Activated CD4-positive, alpha-beta T cell treated with anti-CD3 and anti-CD28 coated beads, Interleukin-2, amount 50 U/mL, for 24 hours (primary cell): ENCODE measurements at regions not wholly inside any gene's neighbourhood (a gene's known extent, or its start where the extent isn't known, plus 50 kb on each side); places are given as distances from the start of the nearest gene placed in this dataset.
"Not testable (repeated sequence)": the region's sequence is repeated elsewhere in the genome, so short reads cannot be mapped to it uniquely, and the experiment has no call there.

Experiments
- DNase-seq, 2 donors: peaks; one replicate each; pipeline ENCODE4 v3.0.0-alpha.2; 2020; ENCODE audit warnings: low read depth in 1 of 2, low spot score in 1 of 2

DNA sequence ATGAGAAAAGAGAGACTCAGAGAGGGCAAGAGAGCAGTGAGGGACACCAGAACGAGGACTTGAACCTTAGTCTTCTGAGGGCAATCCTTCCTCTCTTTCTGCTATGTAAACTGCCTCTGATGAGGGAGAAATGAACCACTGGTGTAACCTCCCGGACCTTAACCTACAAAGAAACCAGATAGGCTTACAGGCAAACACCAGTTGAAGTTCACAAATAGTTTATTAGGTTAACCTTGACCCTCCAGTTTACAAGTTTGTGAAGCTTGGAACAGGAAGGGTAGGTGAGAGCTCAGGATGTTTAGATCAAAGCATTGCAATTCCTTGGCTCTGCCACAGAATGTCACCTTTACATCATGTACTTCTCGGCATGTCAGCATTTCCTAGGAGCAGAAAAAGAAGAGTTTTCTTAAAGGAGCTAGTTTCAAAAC, 486.4 kb upstream of the SPRED2 start:
- DNase-seq: no peak

DNA sequence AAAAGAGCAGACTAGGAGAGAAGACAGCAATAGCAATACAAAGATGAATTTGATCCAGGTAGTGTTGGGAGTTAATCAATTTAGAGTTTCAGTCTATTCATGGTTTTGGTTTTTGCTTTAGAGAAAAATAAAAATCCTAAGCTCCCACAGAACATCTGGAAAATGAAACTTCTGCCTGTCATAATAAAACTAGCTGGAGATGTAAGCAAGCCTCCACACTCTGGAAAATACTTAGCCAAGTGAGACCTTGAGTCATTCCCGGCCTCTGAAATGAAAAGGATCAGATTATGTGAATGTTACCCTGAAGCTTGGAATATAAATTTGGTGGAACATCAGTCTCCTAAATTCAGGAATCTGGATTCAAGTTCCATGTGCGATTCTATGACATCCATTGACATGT, 485.6 kb upstream of the SPRED2 start:
- no peak for DNase-seq

DNA sequence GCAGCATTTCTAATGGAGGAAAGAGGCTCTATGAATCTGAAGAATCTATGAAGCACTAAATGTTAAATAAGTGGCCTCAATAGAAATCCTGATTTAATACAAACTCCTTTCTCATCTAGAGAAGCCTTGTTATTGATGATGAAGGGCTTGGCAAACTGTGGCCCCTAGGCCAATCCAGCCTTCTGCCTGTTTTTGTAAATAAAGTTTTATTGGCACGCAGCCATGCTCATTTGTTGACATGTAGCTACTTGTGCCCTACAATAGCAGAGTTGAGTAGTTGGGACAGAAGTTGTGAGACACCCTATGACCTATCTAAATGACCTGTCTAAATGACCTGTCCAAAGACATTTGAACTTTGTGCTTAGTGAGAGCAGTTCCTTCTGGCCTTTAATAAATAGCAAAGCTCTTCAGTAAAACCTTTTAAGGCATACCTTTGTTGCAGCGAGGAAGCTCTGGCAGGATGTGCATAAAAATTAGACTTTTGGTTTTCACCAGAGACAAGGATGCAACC, 484.4 kb upstream of the SPRED2 start:
- no peak for DNase-seq

DNA sequence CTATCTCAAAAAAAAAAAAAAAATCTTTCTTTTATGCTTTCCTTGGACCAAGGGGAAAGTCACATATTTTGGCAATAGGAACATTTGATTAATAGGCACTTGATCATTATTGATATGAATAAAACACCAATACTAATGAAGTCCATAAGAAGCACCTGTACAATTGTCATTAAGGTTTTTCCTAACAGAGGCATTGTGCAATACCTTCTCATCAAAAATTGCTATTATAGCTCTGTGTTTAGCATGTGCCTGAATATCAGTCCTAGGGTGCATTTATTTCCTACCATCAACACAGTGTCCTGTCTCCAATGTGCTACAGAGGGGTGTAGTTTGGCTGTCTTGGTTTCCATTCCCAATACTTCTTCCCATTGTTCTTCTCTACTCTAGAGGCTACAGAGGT, 483.8 kb upstream of the SPRED2 start:
- DNase-seq: no peak

DNA sequence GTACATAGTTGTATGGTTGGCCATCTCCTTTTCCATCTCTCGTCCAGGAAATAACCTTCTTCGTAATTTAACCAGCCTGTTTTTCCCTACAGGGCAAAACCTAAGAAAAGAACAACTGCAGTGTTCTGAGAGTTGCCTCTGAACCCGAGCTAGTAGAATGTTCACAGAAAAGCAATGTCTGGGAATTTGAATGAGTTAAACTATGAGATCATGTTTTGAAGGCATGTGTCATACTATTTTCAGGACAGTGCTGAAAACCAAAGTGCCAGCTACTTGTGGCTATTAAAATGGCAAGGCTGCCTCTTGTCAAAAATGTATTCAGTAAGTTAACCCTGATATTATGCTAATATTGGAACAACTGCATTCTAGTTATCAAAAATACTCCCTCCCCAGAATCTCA, 482.9 kb upstream of the SPRED2 start:
- no peak for DNase-seq

DNA sequence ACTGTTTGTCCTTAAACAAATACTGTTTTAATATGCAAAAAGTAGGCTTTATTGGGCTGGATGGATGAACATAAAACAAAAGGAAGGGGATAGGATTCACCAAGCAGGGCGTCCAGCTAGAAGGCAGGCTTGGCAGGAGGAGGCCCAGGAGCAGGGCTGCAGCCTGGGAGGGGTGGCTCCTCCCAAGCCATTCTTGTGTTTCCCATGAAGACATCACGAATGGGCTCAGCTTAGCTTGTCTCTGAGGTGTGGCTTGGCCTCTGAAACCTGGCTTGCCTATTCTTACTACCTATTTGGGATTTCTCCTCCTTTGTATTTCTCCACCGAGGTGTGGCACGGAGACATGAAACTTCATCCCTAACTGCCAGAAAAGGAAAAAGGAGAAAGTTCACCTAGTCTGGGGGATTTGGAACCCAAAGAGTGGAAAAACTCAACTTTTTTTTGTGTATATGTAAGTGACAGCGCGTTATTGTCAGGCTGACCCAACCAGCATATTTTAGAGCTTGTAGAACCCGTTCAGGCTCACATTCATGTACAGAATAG, 481.9 kb upstream of the SPRED2 start:
- DNase-seq: no peak

DNA sequence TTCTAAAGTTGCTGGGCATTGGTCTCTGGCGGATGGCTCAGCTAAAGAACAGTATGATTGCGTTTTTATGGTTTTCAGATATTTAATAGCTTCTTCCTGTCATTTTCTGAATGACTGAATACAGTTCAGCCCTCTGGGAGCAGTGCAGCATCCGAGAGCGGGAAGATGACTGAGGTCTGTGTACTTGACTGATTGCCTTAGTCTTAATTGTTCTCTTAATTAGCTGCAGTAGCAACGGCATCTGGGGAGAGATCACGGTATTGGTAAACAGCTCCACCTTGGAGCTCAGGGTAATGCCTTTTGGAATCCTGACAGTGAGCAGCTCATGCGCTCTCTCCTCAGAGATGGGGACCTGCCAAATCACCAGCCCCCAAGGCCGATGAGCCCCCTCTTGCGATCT, 481.4 kb upstream of the SPRED2 start:
- no peak for DNase-seq

DNA sequence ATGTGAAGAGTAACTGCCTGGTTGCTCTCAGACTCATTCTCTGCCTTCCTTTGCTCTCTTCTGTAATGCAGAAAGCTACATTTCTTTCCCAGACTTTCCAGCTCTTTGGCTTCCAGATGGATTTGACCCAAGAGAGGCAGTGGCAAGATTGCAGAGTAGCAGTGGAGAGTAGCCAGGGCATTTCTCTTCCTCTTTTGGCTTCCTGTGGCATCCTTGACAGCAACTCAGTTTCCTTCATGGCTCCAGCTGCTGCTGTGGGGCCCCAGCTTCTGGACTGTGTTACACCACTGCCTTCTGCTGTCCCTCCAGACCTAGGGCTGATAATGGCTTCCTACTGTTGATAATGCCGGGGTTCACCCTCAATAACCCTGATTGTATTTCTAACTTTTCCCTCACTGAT, 469.4 kb upstream of the SPRED2 start:
- no peak for DNase-seq

DNA sequence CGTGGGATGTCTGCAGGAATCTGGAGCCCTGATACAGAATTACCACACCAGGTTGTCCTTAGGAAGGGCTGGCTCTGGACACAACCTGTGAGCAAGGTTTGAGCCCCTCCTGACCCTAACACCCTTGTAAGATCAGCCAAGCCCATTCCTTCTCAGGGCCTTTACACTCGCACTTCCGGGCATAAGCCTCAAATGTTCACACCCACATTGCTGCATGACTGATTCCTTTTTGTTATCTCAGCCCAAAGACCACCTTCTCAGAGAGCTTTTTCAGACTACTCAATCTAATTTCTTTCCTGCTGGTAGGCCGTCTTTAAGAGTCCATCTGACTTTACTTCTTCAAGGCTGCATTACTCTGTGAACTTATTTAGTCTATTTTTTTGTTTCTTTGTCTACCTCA, 464.0 kb upstream of the SPRED2 start:
- no peak for DNase-seq

DNA sequence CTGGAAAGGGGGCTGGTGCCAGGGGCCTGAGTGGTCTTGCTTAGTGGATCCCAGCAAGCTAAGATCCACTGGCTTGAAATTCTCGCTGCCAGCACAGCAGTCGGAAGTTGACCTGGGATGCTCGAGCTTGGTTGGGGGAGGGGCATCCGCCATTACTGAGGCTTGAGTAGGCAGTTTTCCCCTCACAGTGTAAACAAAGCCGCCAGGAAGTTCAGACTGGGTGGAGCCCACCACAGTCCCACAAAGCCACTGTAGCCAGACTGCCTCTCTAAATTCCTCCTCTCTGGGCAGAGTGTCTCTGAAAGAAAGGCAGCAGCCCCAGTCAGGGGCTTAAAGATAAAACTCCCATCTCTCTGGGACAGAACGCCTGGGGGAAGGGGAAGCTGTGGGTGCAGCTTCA, 457.7 kb upstream of the SPRED2 start:
- not testable (repeated sequence) for DNase-seq

DNA sequence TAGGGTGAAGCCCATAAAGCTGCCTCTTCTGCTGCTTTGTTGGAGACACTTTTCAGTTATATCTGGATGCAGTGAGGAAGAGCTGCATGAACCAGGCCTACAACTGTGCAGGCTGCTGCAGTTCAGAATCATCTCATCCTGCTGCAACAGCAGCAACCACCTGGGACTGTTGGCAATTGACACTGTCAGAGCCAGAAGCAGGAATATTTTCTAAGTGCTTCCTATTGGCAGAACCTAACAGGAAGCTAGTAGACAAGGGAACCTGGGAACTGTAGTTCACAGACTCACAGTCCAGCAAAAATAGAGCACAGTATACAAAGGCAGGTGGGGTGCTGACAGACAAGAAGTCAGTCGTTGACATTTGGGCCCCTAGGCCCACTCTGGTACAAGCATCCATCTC, 452.9 kb upstream of the SPRED2 start:
- no peak for DNase-seq

DNA sequence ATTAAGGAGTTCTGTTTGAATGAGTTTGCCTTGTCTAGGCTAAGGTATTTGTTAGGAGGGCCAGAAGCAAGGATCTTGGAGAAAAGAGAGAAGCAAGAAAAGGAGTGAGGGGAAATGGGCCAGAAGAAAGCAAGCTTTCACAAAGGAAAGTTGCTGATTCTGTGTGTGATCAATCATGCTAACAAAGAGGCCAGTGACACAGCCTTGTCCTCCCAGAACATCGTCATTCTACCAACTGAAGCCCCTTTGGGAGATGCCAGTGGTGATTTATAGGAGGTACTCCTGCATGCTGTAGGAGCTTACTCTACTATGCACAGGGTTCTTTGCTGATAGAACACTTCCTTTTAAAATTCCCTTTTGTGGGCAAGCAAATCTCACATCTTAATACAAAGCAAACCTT, 449.2 kb upstream of the SPRED2 start:
- DNase-seq: no peak

DNA sequence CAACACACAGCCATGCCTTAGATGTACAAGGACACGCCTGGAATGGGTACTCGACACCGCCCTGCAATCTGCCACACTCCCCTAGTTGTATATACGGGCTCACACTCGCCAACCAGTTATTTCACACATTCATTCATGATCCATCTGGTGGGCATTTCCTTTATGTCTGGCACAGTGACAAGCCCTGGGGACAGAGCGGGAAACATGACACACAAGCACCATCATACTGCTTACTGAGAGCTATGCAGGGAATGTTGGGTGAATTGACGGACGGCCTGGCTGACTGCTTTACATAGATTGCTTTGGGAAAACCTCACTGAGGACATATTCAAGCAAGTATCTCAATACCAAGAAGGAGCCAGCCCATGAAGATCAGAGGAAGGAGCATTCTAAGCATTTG, 448.0 kb upstream of the SPRED2 start:
- DNase-seq: no peak

DNA sequence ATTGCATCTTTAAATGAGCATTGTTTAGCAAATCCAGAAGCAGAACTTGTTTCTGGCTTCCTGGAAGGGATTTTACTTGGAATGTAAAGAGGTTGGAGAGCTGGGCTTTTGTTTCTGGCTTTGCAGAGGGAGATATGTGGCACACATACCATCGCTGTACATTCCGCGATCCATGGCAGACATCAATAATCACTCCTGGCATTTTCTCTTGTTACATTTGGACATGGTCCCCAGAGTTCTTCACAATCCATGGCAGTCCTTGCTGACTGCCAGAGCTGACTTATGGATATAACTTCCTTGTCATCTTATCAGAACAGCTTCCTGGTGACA, 445.6 kb upstream of the SPRED2 start:
- DNase-seq: no peak

DNA sequence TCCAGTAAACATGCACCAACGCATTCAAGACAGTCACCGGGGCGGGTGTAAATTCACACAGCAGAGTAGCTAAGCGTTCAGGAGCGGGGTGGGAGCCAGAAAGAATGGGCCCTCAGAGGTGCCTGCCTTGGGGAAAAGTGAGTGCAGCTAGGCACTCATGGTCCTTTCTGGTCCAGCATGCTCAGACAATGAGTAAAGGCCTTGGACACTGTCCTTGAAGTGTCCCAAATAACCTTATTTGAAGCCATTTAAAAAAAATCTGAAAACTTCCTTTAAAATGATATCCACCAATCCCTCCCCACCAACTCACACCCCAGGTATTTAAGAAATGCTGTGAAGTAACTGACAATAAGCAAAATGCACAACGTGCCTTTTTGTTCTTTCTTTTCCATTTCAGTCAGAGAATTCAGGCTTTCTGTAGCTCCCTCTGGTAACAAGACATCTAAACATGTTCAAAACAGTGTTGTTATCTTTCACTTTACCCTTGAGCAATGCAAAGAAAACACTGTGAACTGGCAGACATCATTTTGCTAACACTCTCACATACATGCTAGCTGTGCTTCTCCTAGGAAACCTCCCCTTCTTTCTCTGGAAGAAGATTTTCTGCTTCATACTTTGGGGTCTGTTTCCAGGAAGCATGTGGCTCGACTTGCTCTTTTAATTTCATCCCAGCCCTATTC, 445.1 kb upstream of the SPRED2 start:
- no peak for DNase-seq

DNA sequence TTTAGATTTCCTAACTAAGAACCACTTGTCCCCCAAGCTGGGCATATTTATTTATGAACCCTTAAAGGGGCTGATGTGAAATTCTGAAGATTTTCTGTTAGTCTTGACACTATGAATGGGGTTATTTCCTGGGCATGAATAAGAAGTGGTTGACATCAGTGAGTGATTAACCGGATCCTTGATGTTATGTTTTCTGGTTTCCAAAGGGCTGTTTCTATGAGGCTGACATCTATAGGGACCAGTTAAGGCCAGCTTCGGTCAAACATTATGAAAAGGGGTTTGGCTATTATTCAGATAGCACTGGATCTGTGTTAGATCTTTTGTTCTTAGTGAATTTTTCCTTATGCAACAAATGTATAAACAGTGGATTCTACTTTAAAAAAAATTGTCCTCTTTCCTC, 443.7 kb upstream of the SPRED2 start:
- DNase-seq: no peak

DNA sequence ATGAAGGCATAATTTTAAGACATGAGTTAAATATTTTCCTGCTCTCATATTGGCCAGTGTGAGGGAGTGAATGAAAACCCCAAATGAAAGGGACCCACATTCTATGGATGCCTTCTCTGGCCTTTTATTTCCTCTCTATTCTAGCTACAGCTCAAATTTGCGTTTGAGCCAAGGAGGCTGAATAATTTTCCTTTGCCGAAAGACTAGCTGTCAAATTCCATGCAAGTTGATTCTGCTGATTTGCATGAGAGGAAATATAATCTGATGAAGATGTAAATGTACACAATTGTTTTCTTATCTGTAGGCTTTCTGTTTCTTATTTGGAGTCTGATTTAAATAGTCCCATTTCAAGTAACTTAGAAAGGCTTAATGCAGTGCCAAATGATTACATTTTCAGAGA, 438.4 kb upstream of the SPRED2 start:
- DNase-seq: no peak

DNA sequence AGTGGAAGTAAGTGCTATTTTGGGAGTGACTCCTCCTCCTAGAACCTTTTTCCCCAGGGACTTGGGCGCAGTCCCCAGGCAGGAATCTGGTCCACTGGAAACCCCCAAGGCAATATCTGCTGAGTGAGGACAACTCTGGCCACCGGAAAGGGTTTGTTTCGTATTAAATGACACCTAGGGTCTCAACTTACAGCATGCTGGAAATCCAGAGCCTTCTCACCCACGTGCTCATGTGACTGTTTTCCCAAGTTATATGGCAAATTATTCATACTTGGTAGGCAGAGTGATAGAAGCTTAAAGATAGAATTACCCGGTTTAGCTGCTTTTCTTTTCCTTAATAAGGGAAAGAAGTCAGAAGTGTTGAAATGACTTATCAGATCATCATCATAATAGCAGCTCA, 436.9 kb upstream of the SPRED2 start:
- no peak for DNase-seq

DNA sequence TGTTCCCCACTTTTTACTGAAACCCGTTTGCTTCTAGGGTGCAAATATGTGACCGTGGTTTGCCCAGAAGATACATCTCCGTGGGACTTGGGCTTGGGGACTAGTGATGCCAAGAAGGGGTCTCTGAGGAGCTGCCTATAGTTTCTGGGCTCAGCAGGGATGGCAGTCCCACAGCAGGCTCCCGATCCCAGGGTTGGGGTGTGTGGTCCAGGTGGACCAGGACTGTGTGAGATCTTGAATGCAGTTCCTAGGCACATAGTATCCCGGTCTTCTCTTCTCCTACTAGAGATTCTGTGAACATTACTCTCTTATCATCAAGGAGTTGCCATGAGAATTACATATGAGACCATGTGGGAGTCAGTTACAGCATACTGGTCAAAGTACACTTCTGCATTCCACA, 435.8 kb upstream of the SPRED2 start:
- no peak for DNase-seq

DNA sequence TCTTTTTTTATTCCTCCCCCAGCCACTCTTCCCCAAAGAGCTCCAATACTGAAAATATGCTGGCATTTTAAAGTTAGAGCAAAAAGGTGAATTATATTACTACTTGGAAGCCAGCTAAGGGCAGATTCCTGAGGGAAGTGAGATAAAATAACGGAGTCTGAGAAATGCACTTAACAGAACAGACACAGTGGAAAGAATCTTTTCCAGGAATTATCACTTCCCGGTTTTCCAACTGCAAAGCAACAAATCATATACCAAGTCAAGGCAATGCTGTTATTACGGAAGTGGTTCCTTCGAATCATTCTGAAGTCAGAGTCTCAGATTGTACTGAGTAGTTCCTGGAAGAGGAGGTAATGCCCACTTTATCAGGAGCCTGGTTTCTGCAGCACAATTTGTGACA, 435.0 kb upstream of the SPRED2 start:
- DNase-seq: no peak

DNA sequence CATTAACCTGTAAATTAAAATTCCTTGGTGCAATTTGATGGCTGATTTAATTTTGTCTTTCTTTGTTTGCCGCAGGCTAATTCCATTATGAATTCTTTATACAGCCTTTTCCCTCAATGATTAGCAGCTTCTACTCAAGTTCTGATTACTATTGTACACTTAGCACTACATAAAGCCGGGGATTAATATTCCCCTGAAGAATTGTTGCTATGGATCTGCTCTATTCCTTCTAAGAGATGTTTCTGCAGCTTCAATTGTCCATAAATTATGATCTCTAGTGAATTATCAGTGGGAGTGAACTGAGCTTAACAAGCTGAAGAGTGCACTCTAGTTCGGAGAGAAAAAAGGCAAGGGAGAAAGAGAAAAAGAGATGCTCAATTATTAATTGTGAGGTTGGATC, 433.7 kb upstream of the SPRED2 start:
- DNase-seq: no peak

DNA sequence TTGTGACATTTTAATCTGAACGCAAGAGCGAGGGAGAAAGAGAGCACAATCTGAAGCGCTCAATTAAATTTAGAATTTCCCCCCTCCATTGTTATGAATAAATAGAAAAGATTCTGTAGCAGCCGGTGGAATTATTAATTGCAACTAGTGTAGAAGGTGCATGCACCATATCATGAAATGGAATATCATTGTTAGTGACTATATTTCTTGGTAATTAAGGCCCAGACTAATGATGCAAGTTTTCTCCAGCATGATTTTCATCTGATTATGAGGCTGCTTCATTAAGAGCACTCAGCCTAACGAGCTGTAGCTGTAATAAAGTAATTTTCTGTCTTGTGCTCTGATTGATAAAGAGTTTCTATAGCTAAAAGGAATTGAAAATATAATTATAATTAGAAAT, 432.2 kb upstream of the SPRED2 start:
- no peak for DNase-seq

DNA sequence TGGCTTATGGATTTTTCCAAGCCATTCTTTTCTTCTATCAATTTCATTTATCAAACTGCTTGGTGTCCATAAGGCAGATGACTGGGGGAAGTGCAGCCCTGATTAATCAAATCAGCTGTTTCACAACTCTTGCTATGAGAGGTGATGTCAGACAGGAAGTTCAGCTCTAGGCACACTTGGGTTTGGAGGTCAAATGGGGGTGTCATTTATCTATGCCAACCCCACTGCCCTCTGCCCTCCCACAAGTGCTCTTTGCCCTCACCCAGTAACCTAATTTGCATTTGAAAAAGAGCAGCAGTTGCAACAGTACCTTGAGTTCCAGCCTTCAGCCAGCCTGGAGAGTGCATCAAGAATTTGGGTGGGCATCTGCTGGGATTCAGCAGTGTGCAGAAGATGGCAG, 431.3 kb upstream of the SPRED2 start:
- DNase-seq: no peak
